LHCN-M2 (cell line): ENCODE measurements at regions not wholly inside any gene's neighbourhood (a gene's known extent, or its start where the extent isn't known, plus 50 kb on each side); places are given as distances from the start of the nearest gene placed in this dataset.

Experiments
- DNase-seq: peaks from one replicate; pipeline ENCODE4 v3.0.0-alpha.2; 2012; ENCODE audit warnings: low read depth

DNA sequence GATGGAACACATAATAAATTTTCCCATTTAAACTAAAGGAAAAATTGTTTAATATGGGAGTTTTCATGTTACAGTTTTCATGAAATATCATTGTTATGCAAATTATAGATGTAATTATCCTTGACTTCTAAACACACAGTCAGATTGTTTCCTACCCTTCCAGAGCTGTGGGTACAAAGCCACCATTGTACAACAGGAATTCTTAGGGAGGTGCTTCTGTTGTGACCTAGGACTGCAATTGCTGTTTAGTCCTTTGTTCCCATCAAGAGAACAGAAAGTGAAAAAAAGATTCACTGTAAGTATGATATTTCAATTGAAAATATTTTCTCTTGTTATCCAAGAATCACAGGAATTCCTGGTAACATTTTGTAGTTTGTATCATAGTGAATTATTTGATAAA, 455.3 kb upstream of the NAALADL2 start:
- no peak for DNase-seq

DNA sequence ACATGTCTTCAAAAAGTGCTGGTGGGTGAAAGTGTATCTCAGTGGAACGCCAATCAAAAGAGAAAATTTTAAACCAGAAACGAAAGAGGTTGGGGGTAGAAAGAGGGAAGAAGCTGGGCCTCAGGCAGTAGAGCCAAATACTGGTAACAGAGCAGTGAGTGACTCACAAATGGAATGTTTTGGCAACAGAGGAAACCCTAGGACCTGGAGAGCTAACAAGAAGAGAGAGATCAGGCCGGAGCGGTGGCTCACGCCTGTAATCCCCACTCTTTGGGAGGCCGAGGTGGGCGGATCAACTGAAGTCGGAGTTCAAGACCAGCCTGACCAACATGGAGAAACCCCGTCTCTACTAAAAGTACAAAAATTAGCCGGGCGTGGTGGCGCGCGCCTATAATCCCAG, 450.8 kb upstream of the NAALADL2 start:
- DNase-seq: peak; percentile 3

DNA sequence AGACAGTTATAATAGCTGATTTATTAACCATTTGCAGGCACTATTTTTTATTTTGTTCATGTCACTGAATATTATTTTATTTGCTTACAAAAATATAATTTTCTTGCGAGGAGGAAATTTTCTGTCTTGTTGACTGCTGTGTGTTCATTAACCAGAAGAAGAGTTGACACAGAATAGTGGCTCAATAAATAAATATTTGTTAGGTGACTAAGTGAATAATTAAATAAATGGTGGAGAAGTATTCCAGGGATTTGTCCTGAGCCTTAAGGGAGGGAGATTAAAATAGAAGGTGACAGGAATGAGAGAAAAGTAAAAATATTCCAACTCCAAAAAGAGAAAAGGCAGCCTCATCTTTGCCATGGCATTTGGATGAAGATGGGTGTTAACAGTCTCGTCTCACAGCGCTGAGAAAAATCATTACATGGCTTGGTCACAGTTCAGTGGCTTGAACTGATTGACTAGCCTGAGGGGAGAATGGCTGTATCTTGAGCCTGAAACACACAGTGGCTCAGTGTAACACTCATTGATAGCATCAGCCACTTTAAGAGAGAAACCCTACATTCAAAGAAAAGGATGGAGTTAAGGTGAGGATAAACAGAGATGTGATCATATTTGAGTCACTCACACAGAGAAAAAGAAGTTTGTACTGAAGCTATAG, 449.9 kb upstream of the NAALADL2 start:
- no peak for DNase-seq

DNA sequence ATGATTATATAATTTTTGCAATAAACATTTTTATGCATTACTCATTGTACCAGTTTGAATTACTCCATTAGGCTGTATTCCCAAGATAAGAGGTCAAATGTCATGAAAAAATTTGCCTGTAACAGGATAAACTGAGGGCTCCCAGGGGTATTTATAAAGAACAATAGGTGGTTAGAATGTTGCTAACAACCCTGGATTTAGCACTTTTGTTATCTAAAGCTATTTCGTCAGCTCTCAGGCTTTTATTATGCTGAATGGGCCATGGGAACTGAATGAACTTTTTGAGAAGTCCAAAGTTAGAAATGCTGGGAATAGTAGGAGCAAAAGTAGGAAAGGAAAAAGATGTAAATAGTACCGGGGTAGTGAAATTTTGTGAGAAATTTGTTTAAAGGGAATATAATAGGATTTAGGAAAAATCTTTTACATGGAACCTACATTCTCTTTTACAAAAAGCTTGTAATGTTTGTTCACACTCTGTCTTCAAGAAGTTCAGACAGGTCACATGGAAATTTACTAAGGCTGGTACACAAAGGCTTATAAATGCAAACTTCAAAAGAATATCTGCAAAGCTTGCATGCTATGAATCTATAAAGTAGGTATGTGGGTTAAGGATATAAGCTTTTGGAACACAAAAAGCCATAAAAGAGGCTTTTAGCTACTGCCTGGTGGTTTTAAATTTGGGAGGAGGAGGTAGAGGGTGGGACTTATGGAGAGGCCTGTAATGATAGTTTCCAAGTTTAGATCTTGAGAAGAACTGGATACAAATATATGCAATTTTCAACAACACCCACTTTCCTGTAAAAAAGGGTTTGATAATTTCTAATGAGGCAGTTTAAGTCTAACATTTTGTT, 445.8 kb upstream of the NAALADL2 start:
- no peak for DNase-seq

DNA sequence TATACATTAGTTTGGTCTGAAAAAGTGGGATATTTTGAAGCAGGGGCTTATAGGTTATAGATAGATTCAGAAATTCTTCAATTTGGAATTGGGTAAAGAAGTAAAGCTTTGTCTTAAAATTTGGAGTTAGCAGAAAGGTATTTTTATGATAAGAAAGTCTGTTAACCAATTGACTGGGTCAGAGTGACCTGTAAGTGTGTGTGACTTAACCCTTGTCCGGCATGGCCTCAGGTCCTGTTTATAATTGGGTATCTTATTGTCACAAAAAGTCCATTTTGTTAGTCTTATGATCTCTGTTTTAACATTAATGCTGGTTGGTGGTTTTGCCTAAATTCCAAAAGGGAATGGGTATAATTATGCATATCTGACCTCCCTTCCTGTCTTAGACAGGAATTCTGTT, 444.2 kb upstream of the NAALADL2 start:
- DNase-seq: no peak

DNA sequence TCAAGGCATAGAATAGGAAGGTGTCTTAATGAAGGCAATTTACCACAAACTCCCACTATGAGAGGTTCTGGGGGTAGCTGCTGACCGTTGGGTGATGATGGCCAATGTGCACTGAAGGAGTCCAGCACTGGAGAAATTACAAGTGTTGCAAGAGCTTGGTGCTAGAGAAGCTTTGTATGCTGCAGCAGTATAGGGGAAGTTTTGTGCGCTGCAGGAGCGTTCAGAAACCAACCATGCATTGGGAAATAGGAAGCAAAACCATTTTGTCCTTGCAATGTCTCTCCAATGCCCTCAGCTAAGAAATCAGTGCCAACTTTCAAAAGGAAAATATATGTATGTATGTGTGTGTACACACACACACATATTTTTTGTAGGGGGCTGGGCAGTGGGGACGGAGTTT, 441.6 kb upstream of the NAALADL2 start:
- DNase-seq: no peak

DNA sequence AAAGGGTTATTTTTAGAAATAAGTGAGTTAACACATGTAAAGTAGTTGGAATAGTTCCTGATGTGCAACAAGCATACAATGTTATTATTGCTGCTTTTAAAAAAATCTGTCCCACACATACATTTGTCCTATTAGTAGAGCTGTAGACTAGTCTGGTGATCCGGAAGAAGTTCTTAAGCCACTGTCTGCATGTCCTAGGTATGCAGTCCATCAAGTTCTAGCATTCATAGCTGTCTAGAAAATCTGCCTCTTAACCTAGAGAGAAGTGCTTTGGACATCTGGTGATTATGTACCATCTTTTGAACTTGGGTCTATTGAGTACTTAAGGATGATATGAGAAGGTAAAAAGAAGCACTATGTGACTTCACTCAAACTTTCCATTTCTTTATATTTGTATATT, 439.9 kb upstream of the NAALADL2 start:
- DNase-seq: no peak

DNA sequence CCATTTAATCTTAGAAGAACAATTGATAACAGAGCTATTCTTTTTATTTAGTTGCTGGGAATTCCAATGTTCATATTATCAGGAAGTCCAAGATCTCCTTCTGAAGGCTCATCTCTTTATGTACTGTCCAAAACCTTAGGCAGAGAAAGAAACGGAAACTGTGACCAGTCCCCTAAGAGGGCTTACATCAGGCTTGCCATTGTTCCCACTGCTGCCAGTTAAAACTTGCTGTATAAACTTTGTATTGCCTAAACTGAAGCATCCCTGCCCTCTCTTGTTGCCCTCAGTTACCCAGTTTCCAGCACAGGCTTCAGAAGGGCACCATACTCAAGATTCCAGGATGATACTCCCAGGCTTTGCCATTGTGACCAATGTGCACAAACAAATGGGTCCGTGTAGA, 435.2 kb upstream of the NAALADL2 start:
- DNase-seq: no peak

DNA sequence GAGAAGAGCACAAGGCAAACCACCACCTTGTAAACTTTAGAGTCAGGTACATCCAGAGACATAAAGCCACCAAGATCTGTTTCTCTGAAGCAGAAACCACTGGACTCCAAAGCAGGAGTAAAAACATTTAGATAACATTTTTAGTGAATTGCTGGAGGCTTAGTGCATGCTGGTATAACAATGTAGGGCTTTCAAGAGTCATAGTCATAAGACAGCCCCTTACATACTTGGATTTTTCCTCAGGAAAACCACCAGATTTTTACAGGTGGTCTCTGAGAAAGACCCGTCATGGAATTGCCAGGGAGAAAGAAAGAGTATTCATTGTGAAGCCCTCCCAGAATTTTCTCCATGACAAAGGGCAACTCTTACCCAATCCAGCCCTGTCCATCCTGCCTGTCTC, 434.5 kb upstream of the NAALADL2 start:
- no peak for DNase-seq

DNA sequence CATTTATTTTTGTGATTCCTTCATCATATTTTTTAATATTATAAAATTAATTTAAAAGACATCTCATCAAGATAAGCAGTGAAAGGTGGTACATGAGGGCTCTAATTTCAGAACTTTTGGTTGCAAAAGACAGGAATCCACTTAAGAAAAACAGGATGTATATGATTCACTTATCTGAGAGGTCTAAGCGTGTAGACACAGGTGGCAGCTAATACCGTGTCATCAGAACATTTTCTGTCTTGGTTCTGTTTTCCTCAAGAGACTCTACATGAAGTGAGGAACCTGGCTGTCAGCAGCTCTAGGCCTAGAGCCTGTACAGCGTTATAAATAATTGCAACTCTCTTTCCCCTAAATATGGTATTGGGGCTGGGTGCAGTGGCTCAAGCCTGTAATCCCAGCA, 433.7 kb upstream of the NAALADL2 start:
- no peak for DNase-seq

DNA sequence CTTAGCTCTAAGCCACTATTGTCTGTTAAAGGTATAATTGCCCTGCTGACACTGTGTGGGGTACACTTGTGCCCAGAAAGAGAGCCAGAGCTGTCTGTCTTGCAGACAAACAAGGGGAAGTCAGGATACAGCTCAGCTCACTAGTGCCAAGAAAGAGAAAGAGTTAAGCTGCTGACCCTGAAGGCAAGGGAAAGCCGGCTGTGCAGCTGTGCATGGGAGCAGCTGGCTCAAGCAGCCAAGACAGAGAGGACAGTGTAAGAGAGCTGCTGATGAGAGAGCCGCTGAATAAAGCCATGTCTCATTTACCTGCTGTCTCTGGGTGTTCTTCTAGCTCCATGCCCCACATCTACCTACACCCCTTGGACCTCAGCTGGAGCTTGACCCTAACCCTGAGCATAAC, 428.1 kb upstream of the NAALADL2 start:
- peak; percentile 8 for DNase-seq

DNA sequence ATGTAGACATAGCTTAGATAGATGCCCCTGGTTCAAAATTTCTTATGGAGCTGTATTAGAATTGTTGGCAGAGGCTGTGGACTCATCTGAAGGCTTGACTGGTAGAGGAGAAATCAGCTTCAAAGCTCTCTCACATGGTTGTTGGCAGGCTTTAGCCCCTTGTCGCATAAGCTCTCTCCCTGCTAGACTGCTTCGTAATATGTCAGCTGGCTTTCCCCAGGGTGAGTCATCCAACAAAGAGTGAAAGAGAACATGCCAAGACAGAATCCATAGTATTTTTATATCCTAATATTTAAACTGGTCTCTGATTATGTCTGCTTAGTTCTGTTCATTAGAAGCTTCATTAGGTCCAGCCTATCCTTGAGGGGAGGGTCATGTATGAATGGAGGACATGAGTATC, 427.4 kb upstream of the NAALADL2 start:
- DNase-seq: peak; percentile 59

DNA sequence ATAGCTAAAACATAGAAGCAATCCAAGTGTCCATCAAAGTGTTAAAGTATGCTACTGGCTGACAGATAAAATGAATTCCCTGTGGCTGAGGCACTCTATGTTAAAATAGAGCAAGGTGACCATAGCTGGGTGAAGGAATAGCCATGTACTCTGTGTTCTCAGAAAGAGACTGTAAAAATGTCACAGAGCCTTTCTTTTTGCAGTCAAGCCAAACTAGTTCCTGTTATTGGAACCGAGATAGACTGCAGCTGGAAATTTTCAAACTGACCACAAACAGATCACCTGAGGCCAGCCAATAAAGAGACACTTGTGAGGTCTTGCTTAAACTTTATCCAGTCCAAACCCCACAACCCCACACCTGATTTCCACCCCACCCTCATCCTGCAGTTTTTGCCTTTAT, 422.8 kb upstream of the NAALADL2 start:
- DNase-seq: no peak

DNA sequence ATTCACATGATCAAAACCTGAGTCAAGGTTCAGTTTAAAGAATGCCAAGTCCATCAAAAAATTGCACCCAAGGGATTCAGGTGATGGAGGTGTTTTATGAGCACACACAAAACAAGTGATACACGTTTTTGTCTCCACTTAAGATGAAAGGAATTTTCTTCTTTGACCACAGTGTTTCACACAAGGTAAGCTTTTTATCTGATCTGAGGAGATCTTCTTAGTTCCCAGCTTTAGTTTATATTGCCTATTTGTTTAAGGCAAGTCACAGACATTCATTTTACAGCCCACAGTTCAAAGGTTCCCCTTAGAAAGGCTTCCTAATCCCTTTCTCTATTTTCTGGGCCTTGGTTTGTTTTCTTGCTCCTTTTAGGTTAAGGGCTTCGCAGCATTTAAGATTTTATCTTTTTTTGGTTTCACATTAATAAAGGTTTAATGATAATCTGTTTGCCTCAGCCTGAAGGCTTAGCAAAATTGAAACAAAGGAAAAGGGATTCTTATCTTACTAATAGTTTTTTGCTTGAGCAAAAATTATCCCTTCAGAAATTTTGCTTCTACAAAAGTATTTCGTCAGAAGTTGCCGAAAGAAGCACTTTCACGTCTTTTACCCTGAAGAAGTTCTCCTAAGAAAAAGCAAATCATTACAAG, 420.5 kb upstream of the NAALADL2 start:
- DNase-seq: peak; percentile 9

DNA sequence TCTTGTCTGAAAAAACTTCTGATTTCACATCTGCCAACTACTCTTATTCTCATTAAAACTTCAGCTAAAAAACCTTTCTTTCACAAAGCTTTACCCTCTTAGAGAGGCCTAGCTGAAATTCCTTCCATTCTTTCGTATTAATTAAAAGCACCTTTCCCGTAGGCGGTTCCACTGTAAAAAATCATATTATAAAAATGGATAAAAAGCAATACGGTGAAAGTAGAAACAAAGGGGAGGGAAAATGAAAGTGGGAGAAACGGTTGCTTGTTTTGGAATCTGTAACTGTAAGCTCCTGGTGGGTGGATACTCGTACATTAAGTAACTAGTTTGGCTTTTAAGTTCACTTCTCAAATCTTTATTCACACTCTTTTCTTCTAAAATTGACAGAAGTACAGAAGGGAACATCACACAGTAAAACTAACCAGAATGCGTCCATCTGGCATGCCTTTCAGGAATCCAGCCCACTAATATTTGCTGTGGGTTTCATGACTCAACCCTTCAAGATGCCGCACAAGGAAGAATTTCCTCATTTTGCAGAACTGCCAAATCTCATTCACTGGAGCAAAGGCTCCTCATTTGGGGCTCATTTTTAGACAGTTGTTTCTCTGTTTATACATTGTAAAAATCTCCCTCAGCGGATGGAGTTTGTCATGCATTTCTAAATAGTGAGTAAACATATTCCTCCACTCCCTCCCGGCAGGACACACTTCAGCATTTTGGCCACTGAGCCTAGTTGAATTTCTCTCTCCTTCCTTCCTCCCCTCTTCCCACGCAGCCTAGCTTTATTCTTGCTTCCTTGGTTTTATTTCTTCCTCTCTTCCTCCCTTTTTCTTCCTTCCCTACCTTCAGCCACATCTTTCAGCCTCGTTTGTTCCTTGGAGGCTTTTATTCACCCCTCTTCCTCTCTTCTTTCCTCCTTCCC, 419.5 kb upstream of the NAALADL2 start:
- DNase-seq: peak; percentile 97

DNA sequence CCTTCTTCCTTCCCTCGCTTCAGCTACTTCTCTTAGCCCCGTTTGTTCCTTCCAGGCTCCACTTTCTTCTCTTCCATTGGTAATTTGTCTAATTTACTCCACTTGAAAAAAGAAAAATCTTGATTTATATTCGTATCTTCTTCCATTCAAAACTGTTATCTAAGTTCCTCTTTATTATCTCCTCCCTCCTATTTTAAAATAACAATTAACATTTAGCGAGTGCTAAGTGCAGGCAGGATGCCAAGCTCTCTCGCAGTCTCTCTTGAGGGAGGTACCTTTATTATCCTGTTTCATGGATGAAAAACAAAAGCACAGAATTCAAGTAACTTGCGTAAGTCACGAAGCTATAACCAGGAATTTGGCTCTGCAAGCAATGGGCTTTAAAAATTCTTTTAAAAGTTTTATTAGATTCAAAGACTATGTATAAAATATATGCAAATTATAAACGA, 418.9 kb upstream of the NAALADL2 start:
- DNase-seq: no peak

DNA sequence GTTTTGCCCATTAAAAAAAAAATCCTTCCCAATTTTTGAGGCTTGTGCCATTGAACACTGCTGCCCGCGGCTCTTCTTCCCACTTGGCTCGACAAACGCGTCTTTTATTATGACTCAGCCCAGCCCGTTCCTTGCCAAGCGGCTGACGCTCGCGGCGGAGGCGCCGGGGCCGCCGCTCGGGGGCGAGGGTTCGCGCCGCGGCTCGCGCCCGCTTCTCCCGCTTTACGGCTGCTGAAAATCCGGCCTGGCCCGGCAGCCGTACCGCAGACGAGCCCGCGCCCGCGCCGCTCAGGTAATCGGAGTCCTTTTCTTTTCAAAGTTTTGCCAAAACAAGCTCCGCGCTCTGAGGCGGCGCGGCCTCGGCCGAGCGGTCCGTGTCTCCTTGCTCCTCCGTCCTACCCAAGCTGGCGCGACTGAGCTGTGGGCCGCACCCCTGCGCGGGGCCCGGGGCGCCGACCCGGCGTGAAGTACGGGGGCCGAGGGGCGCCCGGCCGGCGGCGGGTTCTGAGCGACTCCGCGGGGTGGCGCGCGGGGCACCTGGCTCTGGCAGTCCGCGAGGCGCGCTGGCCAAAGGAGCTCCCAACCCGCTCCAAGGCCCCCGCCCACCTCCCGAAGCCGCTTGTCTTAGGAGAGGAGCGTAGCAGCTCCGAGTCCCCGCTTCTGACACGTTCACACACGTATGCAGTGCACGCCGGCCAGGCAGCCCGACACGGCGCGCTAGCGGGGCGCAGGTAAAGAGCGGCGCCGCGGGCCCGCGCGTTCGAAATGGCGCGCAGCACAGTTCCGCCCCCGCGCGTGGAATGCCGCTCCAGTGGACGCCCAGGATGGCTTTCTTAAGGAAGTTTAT, 418.2 kb upstream of the NAALADL2 start:
- peak; percentile 91 for DNase-seq

DNA sequence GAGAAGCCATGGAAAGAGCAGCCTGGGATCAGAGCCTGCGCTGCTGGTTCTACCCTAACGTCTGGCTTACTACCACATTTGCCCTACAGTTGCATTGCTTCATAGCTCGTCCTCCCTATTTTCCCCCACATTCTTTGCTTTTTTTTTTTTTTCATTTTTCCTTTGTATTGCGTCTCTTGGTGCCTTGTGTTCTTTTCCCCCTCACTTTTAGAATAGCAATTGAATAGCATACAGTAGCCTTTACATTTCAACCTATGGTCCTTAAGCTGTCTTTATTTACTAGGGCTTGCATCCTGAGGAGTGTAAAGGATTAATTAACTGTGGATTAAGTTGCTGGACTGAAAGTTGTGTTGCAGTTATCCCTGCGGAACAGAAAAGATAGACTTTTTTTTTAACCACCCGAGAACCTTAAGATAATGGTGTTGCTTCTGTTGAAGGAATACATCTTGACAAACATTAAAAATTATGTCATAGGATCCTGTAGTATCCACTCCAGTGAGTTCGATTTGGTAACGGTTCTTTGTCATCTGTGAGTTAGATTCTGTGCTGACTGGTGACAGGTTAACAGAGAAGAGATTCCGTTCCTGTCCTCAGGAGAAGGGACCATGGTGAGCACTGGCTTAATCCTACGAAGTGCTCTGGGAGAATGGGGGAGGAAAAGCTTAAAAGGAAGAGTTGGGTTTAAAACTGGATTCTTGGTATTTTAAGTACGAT, 417.4 kb upstream of the NAALADL2 start:
- peak; percentile 35 for DNase-seq

DNA sequence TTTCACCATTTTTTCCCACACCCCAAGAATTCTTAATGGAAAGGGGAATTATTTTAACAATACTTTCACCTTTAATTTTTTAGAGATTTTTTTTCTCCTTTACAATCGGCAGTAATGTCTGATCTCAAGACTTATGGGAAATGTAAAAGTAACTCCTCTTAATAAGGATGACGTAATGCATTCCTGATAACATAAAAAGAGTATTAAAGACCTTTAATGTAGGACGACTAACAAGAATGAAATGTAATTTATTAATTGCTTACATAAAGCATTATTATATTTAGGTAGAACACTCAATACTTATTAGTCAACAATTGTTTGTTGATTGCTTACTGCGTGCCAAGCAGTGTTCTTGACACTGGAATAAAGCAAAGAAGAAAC, 416.8 kb upstream of the NAALADL2 start:
- DNase-seq: no peak

DNA sequence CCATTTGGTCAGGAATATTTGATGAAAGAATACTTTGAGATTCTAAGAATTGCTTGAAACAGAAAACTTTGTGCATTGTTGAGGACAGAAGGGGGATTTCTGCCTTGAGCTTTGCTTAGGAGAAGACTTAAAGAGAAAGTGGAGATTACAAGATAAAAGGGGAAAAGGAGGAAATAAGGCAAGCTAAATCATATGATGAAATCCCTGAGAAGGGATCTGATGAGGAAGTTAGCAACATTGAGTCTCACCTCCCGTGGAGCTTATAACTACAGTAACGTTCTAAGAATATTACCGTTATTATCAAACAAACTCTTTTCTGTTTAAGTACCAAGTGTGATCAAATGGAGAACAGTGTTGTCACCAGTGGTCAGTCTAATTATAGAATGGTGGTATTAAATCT, 414.7 kb upstream of the NAALADL2 start:
- DNase-seq: no peak
